ENCODE measurements at regions not wholly inside any gene's neighbourhood (a gene's known extent, or its start where the extent isn't known, plus 50 kb on each side); places are given as distances from the start of the nearest gene placed in this dataset.

DNA sequence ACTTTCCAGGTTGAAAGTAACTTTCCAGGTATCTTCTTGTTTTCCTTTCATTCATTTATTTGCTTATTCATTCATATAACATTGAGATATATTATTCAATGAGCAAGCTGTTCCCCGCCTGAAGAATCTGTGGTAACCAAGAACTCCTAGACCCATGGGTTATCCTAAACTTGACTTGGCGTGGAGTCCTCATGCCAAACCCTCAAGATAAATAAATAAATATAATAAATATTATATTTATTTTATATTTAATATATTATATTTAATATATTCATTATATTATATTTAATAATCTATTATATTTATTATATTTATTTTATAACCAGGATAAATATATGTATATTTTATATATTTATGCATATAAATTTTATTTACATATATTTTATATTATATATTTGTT lies 674.8 kb downstream of the SUCLG1 start:
- DNase-seq = no peak
- H3K27ac Mint-ChIP-seq = no peak overlapping the region
- H3K4me1 Mint-ChIP-seq = no peaks in the 10 kb centered on the region
- no peaks in the 10 kb centered on the region for H3K27me3 Mint-ChIP-seq
- H3K4me3 Mint-ChIP-seq = no peak overlapping the region
- ATAC-seq = no peak
- peaks cover 4 to 10% of the 10 kb centered on the region in 2 donors for H3K9me3 Mint-ChIP-seq

DNA sequence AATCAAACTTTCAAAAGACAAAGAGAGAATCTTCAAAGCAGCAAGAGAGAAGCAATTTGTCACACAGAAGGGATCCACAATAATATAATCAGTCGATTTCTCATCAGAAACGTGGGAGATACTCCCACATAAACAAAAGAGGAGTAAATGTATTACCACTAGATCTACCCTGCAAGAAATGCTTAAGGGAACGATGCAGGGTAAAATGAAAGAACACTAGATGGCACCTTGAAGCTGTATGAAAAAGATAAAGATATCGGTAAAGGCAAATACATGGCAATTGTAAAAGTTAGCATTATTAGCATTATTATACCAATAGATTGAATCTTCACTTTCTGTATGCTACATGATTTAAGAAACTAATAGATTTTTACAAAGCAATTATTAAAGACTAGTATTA lies 677.0 kb downstream of the SUCLG1 start:
- no peak overlapping the region for H3K4me3 Mint-ChIP-seq
- no peaks in the 10 kb centered on the region for H3K4me1 Mint-ChIP-seq
- no peak for DNase-seq

DNA sequence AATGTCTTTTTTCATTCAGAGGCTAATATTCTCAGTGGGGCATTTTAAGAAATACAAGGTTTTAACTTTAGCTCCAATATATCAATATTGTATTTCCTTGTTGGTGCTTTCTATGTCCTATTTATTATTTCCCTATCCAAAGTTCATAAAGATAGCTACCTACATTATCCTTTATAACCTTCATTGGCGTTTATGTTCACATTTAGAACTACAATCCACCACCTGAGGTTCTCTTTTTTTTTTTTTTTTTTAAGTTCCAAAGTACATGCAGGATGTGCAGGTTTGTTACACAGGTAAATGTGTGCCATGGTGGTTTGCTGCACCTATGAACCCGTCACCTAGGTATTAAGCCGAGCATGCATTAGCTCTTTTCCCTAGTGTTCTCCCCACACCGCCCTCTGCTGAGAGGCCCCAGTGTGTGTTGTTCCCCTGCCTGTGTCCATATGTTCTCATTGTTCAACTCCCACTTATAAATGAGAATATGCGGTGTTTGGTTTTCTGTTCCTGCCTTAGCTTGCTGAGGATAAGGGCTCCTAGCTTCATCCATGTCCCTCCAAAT lies 694.6 kb downstream of the SUCLG1 start:
- no peak for ATAC-seq
- Mint-ChIP-seq H3K4me3 (no peak overlapping the region), H3K9me3 (peaks cover 16 to 22% of the 10 kb centered on the region in 2 donors), H3K27me3 (no peaks in the 10 kb centered on the region), H3K27ac (no peak overlapping the region), H3K4me1 (no peaks in the 10 kb centered on the region)
- DNase-seq = no peak

More for the DNA sequence above, 677.0 kb downstream of the SUCLG1 start:
- Mint-ChIP-seq H3K9me3 (peaks cover 4 to 10% of the 10 kb centered on the region in 2 donors), H3K27me3 (no peaks in the 10 kb centered on the region), H3K27ac (no peak overlapping the region)
- no peak for ATAC-seq

DNA sequence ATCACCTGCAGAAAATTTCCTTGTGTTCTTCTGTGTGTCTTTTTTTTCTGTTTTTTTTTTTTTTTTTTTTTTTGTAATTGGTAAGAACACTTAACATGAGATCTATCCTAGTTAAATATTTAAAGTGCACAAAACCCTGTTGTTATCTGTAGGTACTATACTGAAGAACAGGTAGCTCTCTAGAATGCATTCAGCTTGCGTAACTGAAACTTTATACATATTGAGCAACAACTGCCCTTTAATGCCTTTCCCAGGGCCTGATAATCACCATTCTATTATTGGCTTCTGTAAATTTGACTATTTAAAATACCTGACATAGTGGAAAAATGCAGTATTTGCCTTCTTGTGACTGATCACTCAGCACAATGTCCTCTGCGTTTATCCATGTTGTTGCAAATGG lies 701.8 kb downstream of the SUCLG1 start:
- peaks cover 6 to 7% of the 10 kb centered on the region in 2 donors for H3K9me3 Mint-ChIP-seq
- ATAC-seq = no peak
- no peak overlapping the region for H3K4me3 Mint-ChIP-seq
- H3K4me1 Mint-ChIP-seq = no peaks in the 10 kb centered on the region
- no peak overlapping the region for H3K27ac Mint-ChIP-seq
- DNase-seq = no peak
- no peaks in the 10 kb centered on the region for H3K27me3 Mint-ChIP-seq

DNA sequence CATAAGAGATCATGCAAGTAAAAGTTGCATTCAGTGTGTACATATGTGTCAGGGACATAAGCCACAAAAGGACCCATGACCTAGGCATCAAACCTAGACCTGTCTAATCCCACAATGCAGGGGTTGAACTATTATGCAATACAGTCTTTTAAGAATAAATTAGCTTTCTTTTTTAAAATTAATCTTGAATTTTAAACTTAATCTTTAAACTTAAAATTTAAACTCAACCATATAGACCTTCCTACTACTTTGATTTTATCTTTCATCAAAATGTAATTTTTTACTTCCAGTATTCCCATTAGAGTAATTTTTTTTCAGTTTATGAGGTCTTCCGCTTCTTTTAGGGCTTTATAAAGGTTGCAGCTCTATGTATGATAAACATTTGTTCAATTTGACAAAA lies 702.9 kb downstream of the SUCLG1 start:
- H3K4me3 Mint-ChIP-seq = no peak overlapping the region
- DNase-seq = no peak
- no peak overlapping the region for H3K27ac Mint-ChIP-seq
- no peaks in the 10 kb centered on the region for H3K27me3 Mint-ChIP-seq
- H3K9me3 Mint-ChIP-seq = peaks cover 6% of the 10 kb centered on the region in 2 donors
- H3K4me1 Mint-ChIP-seq = no peaks in the 10 kb centered on the region
- no peak for ATAC-seq

DNA sequence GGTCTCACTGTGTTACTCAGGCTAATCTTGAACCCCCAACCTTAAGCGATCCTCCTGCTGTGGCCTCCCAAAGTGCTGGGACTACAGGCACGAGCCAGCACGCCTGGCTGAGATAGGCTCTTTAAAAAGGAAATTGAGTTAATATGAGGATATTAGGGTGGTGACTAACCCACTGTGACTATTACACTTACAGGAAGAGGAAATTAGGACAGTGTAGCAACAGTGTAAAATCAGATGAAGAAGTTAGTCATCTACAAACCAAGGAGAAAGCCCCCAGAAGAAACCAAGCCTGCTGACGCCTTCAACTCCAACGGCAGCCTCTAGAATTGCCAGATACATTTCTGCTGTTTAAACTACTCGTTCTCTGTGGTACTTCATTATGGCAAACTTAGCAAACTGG lies 711.9 kb downstream of the SUCLG1 start:
- Mint-ChIP-seq H3K4me3 (no peak overlapping the region), H3K9me3 (peaks cover 6 to 8% of the 10 kb centered on the region in 2 donors), H3K4me1 (no peaks in the 10 kb centered on the region), H3K27me3 (no peaks in the 10 kb centered on the region), H3K27ac (no peak overlapping the region)
- DNase-seq (no peak), ATAC-seq (no peak)

DNA sequence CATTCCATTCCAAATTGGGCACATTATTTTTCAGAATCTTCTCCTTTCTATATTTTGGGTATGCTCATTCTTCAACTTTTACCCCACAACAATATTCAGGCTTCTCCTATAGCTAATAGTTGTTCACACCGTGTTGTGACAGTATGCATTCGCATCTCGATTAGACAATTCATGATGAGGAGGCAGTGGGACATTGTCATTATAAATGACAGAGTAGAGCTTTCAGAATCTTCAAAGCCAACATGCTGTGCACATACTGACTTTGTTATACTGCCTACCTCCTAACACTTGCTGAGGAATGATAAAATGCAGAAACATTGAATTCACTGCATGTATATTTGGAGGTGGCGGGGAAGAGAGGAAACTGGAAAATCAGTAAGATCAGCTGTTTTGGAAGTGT lies 714.2 kb downstream of the SUCLG1 start:
- Mint-ChIP-seq H3K4me3 (no peak overlapping the region), H3K9me3 (peaks cover 19 to 26% of the 10 kb centered on the region in 2 donors), H3K27me3 (no peaks in the 10 kb centered on the region), H3K4me1 (no peaks in the 10 kb centered on the region), H3K27ac (no peak overlapping the region)
- DNase-seq (no peak), ATAC-seq (no peak)

DNA sequence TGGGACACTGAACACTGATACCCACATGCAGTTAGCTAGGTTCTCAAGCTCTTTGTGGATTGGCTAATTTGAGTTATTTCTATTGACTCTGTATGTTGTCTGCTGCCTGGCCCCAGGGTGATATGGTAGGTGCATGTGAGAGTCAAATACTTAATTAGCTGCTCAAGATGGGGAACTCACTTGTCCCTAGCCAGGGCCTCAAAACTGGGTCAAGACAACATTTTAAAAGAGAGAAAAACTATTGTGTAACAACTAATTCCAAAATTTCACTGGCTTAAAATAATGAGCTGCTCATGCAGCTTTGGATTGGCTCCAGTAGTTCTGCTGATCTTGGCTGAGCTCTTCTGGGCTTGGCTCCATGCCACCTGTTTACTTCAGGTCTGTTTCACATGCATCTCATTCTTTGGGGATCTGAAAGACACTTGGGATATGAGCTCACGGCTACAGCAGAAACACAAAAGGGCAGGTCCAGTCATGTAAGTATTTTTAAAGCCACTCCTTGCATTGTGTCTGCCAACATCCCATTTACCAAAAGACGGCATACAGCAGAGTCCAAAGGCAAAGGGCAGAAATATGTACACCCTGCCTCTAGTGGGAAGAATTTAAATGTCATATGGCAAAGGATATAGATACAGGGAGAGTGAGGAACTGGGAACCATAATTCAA lies 716.8 kb downstream of the SUCLG1 start:
- Mint-ChIP-seq H3K4me3 (no peak overlapping the region), H3K9me3 (peaks cover 19 to 20% of the 10 kb centered on the region in 2 donors), H3K27me3 (no peaks in the 10 kb centered on the region), H3K27ac (peak overlapping the region in 1 of 2 donors; percentile 35), H3K4me1 (no peaks in the 10 kb centered on the region)
- ATAC-seq (no peak), DNase-seq (no peak)

DNA sequence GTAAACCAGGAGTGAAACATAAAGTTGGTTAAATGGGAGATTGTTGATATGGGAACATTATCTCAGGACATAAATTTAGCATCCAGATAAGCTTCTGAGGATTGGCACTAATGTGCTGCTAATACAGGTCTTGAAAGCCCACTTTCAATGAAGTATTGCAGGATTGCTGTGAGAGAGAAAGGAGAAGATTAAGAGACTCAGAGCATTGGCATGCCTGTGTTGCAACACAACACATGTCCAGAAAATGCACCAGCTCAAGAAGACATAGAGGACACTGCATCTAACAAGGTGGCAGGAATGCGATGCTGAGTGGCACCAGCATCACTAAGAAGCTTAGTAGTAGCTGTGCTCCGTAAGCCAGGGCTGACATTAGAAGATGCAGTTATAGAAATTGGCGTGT lies 728.9 kb downstream of the SUCLG1 start:
- H3K4me3 Mint-ChIP-seq = no peak overlapping the region
- H3K4me1 Mint-ChIP-seq = no peaks in the 10 kb centered on the region
- peaks cover 4 to 13% of the 10 kb centered on the region in 2 donors for H3K9me3 Mint-ChIP-seq
- no peaks in the 10 kb centered on the region for H3K27me3 Mint-ChIP-seq
- H3K27ac Mint-ChIP-seq = no peak overlapping the region
- ATAC-seq (no peak), DNase-seq (no peak)

DNA sequence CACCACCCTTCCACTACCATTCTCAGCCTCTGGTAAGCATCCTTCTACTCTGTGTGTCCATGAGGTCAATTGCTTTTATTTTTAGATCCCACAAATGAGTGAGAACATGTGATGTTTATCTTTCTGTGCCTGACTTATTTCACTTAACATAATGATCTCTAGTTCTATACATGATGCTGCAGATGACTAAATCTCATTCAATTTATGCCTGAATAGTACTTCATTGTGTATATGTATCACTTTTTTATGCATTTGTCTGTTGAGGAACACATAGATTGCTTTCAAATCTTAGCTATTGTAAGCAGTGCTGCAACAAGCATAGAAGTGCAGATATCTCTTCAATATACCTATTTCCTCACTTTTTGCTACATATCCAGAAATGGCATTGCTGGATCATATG lies 733.3 kb downstream of the SUCLG1 start:
- Mint-ChIP-seq H3K9me3 (peaks cover 4 to 13% of the 10 kb centered on the region in 2 donors), H3K4me3 (no peak overlapping the region), H3K4me1 (no peaks in the 10 kb centered on the region), H3K27ac (no peak overlapping the region), H3K27me3 (no peaks in the 10 kb centered on the region)
- no peak for ATAC-seq
- no peak for DNase-seq

DNA sequence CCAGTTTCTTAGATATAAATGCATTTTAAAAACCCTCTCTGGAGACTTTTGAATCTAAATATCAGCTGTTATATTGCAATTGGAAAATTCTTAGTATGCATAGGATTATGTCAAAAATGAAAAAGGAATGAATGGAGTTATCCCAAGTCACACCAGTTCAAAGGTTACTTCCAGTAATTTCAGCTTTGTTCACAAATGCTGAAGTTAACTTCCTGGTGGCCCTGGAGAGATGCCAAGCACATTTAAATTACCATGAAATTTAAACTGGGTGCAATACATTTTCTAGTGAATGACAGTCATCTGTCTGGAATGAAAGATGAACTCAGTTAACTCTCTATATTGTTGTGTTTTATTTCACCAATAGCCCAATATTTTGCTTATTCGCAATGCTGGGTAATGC lies 753.9 kb downstream of the SUCLG1 start:
- DNase-seq = no peak

DNA sequence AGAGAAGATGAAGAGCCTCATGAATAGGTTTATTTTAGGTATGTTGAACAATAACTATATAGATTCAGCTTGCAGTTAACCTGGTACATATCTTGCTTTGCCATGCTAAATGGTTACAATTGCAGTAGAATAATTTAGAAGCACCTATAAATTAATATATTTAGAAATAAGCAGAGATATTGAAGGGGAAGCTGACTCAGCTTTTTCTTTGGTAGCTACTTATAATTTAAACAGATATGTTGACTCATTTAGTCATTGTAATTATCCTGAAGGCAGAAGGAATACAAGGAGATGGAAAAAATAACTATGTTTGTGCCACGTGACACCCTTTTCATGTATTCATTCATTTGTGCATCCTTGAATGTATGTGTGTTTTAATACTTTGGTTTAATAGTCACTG lies 755.5 kb downstream of the SUCLG1 start:
- no peaks in the 10 kb centered on the region for H3K4me1 Mint-ChIP-seq
- peaks cover 0 to 11% of the 10 kb centered on the region in 2 donors for H3K9me3 Mint-ChIP-seq
- no peaks in the 10 kb centered on the region for H3K27me3 Mint-ChIP-seq
- no peak for DNase-seq
- no peak overlapping the region for H3K4me3 Mint-ChIP-seq
- no peak for ATAC-seq
- no peak overlapping the region for H3K27ac Mint-ChIP-seq

More for the DNA sequence above, 753.9 kb downstream of the SUCLG1 start:
- H3K27me3 Mint-ChIP-seq = no peaks in the 10 kb centered on the region
- no peaks in the 10 kb centered on the region for H3K4me1 Mint-ChIP-seq
- no peak overlapping the region for H3K27ac Mint-ChIP-seq
- no peak overlapping the region for H3K4me3 Mint-ChIP-seq
- H3K9me3 Mint-ChIP-seq = peaks cover 0 to 11% of the 10 kb centered on the region in 2 donors
- ATAC-seq = no peak

DNA sequence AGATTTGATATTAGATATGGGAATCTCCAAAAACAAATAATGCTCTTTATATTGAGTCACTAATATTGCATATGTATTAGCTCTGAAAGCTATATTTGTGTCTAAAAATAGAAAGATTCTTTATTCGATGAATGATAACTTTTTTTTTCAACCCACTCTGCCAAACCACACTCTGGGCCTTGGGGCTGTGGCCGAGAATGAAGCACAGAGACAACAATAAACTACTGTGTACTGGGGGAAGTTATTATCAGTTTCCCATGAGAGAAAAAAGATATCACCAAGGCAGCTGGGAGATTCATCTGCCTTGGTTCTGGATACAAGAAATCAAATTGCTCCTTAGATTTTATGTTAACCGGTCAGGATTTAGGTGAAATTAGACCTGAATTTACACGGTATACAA lies 762.2 kb downstream of the SUCLG1 start:
- Mint-ChIP-seq H3K27ac (no peak overlapping the region), H3K9me3 (peaks cover 0 to 8% of the 10 kb centered on the region in 2 donors), H3K27me3 (no peaks in the 10 kb centered on the region), H3K4me1 (no peaks in the 10 kb centered on the region), H3K4me3 (no peak overlapping the region)
- ATAC-seq = no peak
- no peak for DNase-seq

DNA sequence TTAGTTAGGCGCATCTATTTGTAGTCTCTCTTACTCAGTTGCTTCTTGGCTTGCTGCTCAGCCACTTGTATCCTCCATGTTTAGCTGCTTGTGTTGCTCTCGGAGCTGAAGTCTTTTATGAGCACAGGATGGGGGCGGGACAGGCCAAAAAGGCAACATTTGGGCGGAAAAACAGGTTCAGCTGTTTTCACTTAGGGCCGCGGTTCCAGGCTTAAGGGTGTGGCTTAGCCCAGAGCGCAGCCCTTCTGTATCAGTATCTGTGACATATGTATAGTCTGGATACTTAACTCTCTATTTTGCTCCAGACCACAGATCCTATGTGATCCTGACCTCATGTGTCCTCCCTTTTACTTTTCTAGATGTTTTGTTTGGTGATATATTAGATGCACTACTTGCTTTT lies 763.5 kb downstream of the SUCLG1 start:
- Mint-ChIP-seq H3K4me1 (no peaks in the 10 kb centered on the region), H3K4me3 (no peak overlapping the region), H3K27ac (no peak overlapping the region), H3K27me3 (no peaks in the 10 kb centered on the region), H3K9me3 (peaks cover 0 to 8% of the 10 kb centered on the region in 2 donors)
- ATAC-seq = no peak
- no peak for DNase-seq

DNA sequence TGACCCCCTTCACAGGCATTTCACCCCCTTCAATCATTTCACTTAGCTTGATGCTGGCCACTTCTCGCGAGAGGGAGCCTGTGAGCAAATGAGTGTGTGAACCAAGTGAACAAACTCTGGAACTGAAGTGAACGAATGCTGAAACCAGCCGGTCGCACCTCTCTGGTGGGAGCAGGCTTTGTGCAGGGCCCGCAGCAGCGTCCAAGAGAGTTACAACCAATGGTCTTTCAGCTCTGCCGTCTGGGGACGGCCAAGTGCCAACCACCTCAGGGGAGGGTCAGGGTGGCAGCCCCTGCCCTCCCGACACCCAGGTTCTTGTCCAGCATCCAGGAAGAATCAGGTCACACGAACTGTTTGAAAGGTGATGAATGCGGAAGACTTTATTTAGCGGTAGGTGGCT lies 764.0 kb downstream of the SUCLG1 start:
- Mint-ChIP-seq H3K4me3 (no peak overlapping the region), H3K27me3 (no peaks in the 10 kb centered on the region), H3K9me3 (peaks cover 0 to 8% of the 10 kb centered on the region in 2 donors), H3K27ac (peak overlapping the region in 1 of 2 donors; percentile 38), H3K4me1 (no peaks in the 10 kb centered on the region)
- no peak for ATAC-seq
- no peak for DNase-seq

DNA sequence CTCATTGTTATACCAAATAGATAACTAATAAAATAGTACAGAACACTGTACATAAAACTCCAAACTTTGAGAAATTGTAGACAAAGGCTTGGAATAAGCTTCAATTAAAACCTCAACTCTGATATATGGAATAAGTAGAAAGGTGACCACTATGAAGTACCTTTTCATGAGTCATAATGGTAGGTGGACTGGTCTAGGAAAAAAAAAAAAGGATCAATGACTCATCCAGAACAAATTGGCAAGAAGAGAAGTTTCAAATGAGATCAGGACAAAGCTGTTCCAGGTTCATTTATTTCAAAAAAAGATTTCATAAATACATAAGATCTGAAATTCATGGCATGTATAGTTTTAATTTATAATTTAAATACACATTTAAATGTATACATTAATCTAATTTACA lies 769.7 kb downstream of the SUCLG1 start:
- no peaks in the 10 kb centered on the region for H3K27me3 Mint-ChIP-seq
- no peak for DNase-seq
- H3K27ac Mint-ChIP-seq = no peak overlapping the region
- ATAC-seq = no peak
- no peaks in the 10 kb centered on the region for H3K9me3 Mint-ChIP-seq
- no peaks in the 10 kb centered on the region for H3K4me1 Mint-ChIP-seq
- H3K4me3 Mint-ChIP-seq = no peak overlapping the region

DNA sequence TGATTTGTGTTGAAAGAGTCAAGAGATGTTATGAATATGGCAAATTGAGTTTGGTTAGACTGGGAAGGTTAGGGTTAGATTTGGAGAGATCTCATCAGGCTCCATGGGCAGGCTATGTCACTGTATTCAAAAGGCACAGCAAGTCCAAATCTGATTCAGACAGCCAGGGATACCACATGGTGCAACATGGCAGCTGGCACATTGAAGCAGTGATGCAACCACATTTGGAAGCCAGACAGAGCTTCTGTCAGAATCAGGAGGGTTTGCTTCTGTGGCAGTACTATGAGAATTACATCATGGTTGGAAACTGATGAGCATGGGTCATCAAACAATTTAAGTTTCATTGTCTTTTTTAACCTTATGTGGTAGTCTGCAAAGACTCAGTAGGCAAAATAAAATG lies 772.2 kb downstream of the SUCLG1 start:
- Mint-ChIP-seq H3K4me1 (no peaks in the 10 kb centered on the region), H3K9me3 (no peaks in the 10 kb centered on the region), H3K4me3 (no peak overlapping the region), H3K27me3 (no peaks in the 10 kb centered on the region), H3K27ac (no peak overlapping the region)
- DNase-seq = no peak
- no peak for ATAC-seq

Data from stimulated activated naive CD8-positive, alpha-beta T cell treated with anti-CD3 and anti-CD28 coated beads, Interleukin-15, amount 100 ng/mL, for 72 hours (primary cell).